Hematopoietic multipotent progenitor cell treated with erythropoietin and hydrocortisone succinate and interleukin-3 and kit ligand, for 8 days (in vitro differentiated cells): ENCODE measurements at regions not wholly inside any gene's neighbourhood (a gene's known extent, or its start where the extent isn't known, plus 50 kb on each side); places are given as distances from the start of the nearest gene placed in this dataset.

Experiments used
- DNase-seq: peaks from one replicate; pipeline ENCODE4 v3.0.0-alpha.2; 2015

DNA sequence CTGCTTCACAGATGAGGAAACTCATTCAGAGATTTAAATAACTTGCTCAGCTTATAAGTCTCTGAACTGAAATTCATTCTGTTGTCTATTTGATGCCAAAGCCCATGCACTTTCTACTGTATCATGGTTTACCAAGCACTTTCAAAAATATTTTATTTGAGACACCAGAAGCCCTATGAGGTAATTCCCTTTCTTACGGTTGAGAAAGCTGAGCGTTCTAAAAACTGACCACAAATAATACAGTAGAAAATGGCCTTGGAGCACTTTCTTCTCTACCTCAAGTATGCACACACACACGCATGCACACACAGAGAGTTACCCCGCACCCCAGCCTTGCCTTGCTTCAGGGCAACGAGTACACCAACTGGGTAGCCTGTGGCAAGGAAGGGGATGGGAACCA, 228.5 kb downstream of the RFC3 start:
- DNase-seq = no peak

GRCh38 chr13:34048652-34049051, 230.7 kb downstream of the RFC3 start:
- no peak for DNase-seq

DNA sequence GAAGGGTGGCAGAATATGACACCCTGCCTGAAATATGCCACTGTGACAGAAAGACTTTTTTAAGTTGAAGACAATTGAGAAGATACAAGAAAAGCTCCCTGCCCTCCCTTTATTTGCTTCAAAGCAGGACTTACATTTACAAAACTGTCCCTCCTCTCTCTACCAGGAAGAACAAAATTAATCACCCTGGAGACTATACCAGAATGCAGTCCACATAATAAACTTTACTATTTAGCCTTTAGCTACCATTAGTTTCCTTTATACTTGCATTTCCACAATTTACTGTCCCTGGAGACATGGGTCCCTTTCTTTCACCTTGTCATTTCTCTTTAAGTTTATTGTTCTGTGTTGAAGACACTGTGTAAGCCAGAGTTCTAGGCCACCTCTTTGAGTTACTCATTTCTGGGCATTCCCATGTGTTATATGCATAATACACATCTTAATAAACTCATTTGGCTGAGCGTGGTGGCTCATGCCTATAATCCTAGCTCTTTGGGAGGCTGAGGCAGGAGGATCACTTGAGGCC, 238.8 kb downstream of the RFC3 start:
- DNase-seq = no peak

DNA sequence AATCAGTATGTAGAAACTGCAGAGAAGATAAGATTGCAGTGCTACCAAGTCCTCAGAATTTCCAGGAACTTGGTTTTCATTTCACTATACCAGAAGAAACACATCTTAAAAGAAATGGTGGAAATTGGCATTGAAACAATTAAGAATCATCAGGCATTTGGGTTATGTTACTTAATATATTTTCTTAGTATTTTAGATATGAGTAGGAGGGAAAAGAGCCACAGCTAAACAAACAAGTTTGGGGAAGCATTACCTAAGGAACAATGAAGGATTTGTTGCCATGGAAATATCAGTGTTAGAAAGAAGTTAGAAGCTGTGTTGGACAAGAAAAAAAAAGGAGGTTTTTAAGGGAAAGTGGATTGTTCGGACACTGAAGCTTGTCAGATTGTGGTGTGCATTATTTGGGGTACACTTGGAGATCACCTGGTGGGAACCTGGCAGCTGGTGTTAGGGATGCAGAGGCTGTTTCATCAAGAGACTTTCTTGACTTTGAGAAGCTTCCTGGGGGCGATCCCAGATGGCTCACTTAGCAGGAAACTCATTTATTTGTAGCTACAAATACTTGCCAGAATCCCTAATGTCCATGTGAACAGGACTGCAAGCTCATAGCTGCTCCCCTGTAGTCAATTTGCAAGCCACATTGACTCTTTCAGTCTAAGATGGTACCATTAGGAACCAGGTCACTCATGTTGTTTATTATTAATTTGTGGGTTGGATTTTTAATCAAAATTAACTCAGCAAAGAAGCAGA, 246.7 kb downstream of the RFC3 start:
- DNase-seq = no peak

GRCh38 chr13:34065928-34066327, 248.0 kb downstream of the RFC3 start:
- DNase-seq = no peak

DNA sequence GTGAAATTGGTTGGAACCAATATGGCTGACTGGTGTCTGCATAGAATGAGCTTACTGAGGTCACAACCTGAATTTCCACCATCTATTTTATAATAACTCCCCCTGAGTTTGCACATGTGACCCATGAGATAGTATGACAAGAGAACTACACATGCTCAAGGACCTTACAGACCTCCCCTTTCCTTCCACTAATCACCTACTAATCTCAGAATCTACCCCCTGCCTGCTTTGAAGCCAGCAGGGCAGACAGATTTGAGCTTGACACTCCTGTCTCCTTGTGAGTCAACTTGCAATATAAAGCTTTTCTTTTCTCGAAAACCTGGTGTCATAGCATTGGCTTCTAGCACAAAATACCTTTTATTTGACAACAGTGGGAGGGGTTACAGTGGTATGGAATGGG, 248.4 kb downstream of the RFC3 start:
- no peak for DNase-seq

DNA sequence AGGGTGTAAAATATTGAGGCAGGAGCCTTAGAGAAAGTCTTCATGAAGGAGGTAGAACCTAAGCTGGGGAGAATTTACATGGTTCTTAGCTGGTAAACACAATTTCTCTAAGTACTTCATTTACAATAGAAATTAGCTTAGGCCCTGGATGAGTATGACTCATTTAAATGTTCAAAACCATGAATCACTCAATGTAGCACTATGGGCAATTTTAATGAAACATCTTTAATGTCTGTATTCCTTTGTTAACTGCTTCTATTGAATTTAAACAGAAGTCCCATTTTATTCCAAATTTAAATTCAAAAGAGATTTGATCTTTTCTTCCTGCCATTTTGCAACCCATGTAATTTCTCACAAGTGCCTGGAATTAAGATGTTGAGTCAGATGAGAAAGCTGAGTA, 252.1 kb downstream of the RFC3 start:
- DNase-seq = no peak

DNA sequence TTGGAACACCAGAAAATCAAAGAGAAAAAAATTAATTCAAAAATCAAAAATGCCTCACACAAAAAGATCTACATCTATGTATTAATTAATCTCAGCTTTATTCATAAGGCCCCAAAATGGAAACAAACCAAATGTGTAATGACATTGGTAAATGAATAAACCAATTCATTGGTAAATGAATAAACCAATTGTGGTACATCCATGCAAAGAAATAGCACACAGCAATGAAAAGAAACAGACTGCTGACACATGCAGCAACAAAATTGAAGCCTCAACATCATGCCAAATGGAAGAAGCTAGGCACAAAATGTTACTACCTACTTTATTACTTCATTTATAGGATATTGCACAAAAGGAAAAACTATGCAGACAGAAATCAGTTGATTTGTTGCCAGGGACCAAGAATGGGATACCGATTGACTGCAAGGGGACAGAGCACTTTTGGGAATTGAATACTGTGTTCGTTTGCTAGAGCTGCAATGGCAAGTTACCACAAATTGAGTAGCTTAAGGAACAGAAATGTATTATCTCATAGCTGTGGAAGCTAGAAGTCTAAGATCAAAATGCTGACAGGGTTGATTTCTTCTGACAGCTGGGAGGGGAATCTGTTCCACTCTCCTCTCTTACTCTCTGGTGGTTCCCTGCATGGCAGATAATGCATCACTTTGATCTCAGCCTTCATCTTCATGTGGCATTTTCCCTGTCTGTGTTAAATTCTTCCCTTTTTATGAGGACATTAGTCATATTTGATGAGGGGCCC, 252.8 kb downstream of the RFC3 start:
- DNase-seq = no peak

DNA sequence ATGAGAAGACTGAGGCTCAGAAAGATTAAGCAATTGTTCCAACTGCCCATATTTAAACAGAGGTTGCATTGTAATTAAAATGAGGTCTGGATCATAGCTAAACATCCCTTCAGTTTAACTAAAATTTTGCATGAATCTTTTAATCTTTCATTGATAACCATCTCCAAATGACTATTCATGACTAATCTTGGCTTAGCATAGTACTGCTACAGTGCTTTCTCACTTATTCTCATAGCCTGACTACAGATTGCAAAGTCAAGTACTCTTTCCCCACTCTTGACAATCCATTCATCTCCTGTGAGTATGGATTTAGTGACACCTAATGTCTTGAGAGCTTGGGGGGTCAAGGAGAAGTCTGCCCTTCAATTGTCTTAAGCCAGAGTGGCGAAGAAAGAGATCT, 258.4 kb downstream of the RFC3 start:
- DNase-seq = no peak

GRCh38 chr13:34076943-34077703, 259.2 kb downstream of the RFC3 start:
- DNase-seq = no peak

DNA sequence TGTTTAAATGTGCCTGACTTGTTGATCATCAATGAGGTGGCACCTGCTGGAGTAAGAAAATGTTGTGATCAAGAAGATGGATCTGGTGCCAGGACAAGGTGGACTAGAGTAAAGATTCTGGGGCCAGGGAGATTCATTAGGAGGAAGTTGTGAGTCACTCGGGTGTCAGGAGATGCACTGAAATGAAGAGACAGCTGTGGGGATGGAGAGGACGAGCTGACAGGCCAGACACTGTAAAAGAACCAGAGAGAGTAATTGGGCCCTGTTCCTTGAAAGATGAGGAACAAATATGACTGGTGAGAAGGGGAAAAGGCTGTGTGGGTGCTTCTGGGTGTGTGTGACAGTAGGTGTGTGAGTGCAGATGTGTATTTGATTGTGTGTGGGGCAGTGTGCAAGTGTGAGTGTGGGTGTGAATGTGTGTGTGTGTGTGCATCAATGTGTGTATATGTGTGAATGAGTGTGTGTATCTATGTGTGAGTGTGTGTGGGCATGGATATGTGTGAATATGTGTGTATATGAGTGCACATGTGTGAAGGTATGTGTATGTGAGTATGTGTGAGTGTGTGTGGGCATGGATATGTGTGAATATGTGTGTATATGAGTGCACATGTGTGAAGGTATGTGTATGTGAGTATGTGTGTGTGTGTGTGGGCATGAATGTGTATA, 260.5 kb downstream of the RFC3 start:
- DNase-seq = no peak

- no peak for DNase-seq
These were observed 267.3 kb downstream of the RFC3 start for GRCh38 chr13:34085204-34085603.

DNA sequence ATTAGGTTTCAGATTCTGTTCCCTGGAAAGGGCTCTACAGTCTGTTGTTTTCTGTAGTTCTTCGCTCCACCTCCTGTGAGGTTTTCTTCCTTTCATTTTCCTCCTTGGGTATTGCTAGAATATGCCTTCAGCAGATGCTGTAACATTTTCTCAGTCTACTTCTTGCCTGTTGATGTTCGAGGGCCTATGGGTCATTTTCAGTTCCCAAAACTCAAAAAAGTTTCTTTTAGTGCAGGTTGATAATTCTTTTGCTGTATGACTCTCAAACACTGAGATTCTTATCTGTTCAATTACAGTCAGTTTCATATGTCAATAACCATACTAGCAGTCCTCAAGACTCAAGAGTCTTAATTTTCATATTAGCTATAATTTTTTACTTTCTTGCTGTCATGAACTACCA, 268.3 kb downstream of the RFC3 start:
- DNase-seq = no peak

DNA sequence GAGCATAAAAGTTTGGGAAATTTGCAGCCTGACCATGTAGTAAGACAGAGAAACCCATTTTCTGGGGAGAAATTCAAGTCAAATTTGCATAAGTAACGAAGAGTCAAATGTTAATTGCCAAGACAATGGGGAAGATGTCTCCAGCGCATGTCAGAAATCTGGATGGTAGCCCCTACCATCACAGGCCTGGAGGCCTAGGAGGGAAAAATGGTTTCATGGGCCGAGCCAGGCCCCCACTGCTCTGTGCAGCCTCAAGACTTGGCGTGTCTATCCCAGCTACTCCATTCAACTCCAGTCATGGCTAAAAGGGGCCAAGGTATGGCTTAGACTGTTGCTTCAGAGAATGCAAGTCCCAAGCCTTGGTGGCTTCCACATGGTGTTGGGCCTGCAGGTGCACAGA, 269.8 kb downstream of the RFC3 start:
- DNase-seq = no peak

GRCh38 chr13:34103854-34104253, 285.9 kb downstream of the RFC3 start:
- no peak for DNase-seq

DNA sequence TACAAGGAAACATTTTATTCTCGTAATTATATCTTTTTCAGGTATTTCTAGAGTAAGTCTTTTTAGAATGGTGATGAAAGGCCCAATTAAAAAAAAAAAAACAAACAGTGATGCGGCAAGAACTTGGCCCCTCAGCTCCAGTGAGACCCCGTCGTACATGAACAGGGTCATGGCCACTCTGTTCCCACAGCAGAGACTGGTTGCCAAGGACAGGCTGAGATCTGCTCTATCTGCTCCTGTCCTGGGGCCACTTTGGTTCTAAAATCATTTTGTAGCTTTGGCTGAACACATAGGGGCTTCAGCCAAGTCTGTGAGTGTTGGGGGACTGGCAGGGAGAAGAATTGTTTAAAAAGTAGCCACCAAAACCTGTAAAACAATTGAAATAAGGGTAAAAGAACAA, 286.9 kb downstream of the RFC3 start:
- DNase-seq = no peak

- no peak for DNase-seq
These were observed 289.9 kb downstream of the RFC3 start for GRCh38 chr13:34107806-34108205.

- DNase-seq = no peak
These were observed 290.5 kb downstream of the RFC3 start for GRCh38 chr13:34108410-34108809.

DNA sequence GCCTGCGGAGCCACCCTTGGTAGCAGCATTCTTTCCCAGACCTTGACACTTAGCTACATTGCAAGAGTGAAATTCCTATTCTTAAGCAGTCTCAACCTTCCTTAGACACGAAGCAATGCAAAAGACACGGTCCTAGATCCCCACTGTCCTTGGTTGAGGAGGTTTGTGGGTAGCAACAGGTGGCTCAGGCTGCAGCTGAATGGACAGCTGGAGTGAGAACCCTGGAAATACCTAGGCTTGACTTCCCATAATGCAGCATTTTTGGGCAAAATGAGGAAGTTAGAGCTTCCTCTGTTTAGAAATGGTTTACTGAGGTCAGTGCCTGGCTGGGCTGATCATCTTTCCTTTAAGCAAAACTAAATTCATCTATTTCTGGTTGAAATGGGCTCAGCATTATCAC, 296.6 kb downstream of the RFC3 start:
- no peak for DNase-seq

DNA sequence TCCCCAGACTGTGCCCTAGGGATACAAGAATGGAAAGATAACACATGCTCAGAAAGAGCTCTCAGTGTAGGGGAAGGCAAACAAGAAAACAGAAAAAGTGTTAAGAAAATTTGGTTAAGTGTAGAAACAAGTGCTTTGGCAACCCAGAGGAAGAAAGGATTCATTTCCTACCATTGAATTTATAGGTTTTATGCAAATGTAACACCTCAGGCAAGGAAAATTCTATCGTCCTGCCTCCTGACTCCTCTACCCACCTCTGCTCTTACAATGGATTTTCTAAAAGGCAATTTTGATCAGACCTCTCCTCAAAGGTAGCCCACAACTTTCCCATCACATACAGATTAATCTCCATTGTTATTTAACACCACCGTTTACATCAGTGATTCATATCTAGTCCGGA, 298.7 kb downstream of the RFC3 start:
- DNase-seq = no peak

GRCh38 chr13:34124666-34125306, 306.8 kb downstream of the RFC3 start:
- DNase-seq = no peak

DNA sequence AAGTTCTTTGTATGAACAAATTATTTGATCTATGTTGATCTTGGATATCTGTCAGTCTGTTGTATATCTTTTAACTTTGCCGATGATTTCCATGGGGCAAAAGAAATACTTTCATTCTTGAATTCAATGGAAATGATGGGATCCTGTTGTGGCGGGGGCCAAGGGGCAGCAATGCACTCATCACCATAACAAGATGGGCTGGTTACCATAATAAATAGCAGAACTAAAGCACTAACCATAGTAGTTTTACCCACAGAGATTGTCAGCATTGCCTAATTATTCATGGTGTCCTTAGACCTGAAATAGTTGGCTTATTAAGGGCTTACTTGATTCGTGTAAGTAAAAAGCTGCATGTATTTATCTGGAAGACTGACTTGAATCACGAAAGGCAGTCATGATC, 309.6 kb downstream of the RFC3 start:
- no peak for DNase-seq

GRCh38 chr13:34128661-34129060, 310.7 kb downstream of the RFC3 start:
- DNase-seq = no peak
